ENCODE measurements at regions not wholly inside any gene's neighbourhood (a gene's known extent, or its start where the extent isn't known, plus 50 kb on each side); places are given as distances from the start of the nearest gene placed in this dataset.

GRCh38 chr15:95826412-95827195, 503.9 kb upstream of the NR2F2 start:
- TF ChIP-seq CTCF (conservative IDR thresholded peaks at IDR 0.05; ENCODE audit: low read length) (peak; percentile 61), EZH2phosphoT487 (IDR thresholded peaks at IDR 0.05; ENCODE audit: borderline replicate concordance) (no peak)
